ELF-1 (cell line): ENCODE measurements at regions not wholly inside any gene's neighbourhood (a gene's known extent, or its start where the extent isn't known, plus 50 kb on each side); places are given as distances from the start of the nearest gene placed in this dataset.

Experiments
- DNase-seq: peaks from one replicate; pipeline ENCODE4 v3.0.0-alpha.2; 2016; ENCODE audit warnings: low read depth, low spot score

GRCh38 chr3:67710396-67710795 is 56.0 kb upstream of the SUCLG2 start:
- DNase-seq: no peak

- no peak for DNase-seq
These were observed 52.5 kb upstream of the SUCLG2 start for GRCh38 chr3:67706934-67707333.

- DNase-seq: no peak
These were observed 49.9 kb upstream of the SUCLG2 start for GRCh38 chr3:67704322-67704721.
